NCI-H2171 (cell line): ENCODE measurements at regions not wholly inside any gene's neighbourhood (a gene's known extent, or its start where the extent isn't known, plus 50 kb on each side); places are given as distances from the start of the nearest gene placed in this dataset.
A peak's percentile ranks its signal among the peaks of the same experiment; 100 is the strongest.

Source experiments
- DNase-seq: peaks from one replicate; lab custom pipeline; 2025; lab: John Stamatoyannopoulos, UW

- DNase-seq: no peak
These were observed 66.3 kb upstream of the HES1 start for GRCh38 chr3:194069421-194070219.

- no peak for DNase-seq
These were observed 65.7 kb upstream of the HES1 start for GRCh38 chr3:194070220-194070633.

GRCh38 chr3:194070634-194071409, 65.1 kb upstream of the HES1 start:
- peak; percentile 70 for DNase-seq

GRCh38 chr3:194072097-194072428, 63.9 kb upstream of the HES1 start:
- DNase-seq: no peak

GRCh38 chr3:194072691-194073279, 63.2 kb upstream of the HES1 start:
- DNase-seq: no peak

GRCh38 chr3:194073926-194074325, 62.0 kb upstream of the HES1 start:
- DNase-seq: no peak

GRCh38 chr3:194075088-194075615, 60.8 kb upstream of the HES1 start:
- no peak for DNase-seq

GRCh38 chr3:194075802-194076460, 60.0 kb upstream of the HES1 start:
- no peak for DNase-seq

GRCh38 chr3:194076475-194076874, 59.5 kb upstream of the HES1 start:
- DNase-seq: no peak

- DNase-seq: no peak
These were observed 58.3 kb upstream of the HES1 start for GRCh38 chr3:194077602-194078001.

- DNase-seq: no peak
These were observed 57.7 kb upstream of the HES1 start for GRCh38 chr3:194078045-194078821.

GRCh38 chr3:194079702-194080172, 56.2 kb upstream of the HES1 start:
- DNase-seq: no peak

GRCh38 chr3:194080436-194080835, 55.5 kb upstream of the HES1 start:
- DNase-seq: no peak

GRCh38 chr3:194080913-194081800, 54.8 kb upstream of the HES1 start:
- no peak for DNase-seq

GRCh38 chr3:194081826-194082225, 54.1 kb upstream of the HES1 start:
- peak; percentile 47 for DNase-seq

GRCh38 chr3:194082743-194083636, 53.0 kb upstream of the HES1 start:
- DNase-seq: no peak

GRCh38 chr3:194083637-194084224, 52.2 kb upstream of the HES1 start:
- DNase-seq: no peak

GRCh38 chr3:194084284-194084683, 51.7 kb upstream of the HES1 start:
- DNase-seq: no peak
